ENCODE measurements at regions not wholly inside any gene's neighbourhood (a gene's known extent, or its start where the extent isn't known, plus 50 kb on each side); places are given as distances from the start of the nearest gene placed in this dataset.

- TF ChIP-seq ZBTB33 (IDR thresholded peaks at IDR 0.05): no peak
- TF ChIP-seq SP1 (IDR thresholded peaks at IDR 0.05): no peak
- TF ChIP-seq NR2F2 (IDR thresholded peaks at IDR 0.05): no peak
- TF ChIP-seq FOXA2 (IDR thresholded peaks at IDR 0.05): no peak
These were observed 69.7 kb downstream of the NPS start (continued) for GRCh38 chr10:127618797-127619196.

- Histone ChIP-seq H3K36me3 (ENCODE audit: control insufficient read depth in 4 of 4, insufficient read depth in 3 of 4, low read depth in 1 of 4, low read length in 3 of 4) (no peaks in the 10 kb centered on the region), H3K9me3 (ENCODE audit: control insufficient read depth in 4 of 4, low read length in 3 of 4) (no peaks in the 10 kb centered on the region), H3K27ac (ENCODE audit: low read depth in 1 of 2, low read length in 2 of 2) (no peak overlapping the region), H3K4me3 (ENCODE audit: low read depth in 1 of 3, low read length in 3 of 3) (no peak overlapping the region), H3K9ac (ENCODE audit: low read depth in 1 of 2, low read length in 2 of 2) (no peak overlapping the region), H3K27me3 (ENCODE audit: control insufficient read depth in 4 of 4, insufficient read depth in 4 of 4, low read length in 3 of 4) (no peaks in the 10 kb centered on the region), H3K4me1 (ENCODE audit: control insufficient read depth in 4 of 4, insufficient read depth in 4 of 4, low read length in 3 of 4) (no peaks in the 10 kb centered on the region)
- WGBS: 64% methylated on average over 5 of the region's 5 CpGs
- DNase-seq (ENCODE audit: low spot score): no peak
- no peak for TF ChIP-seq HNF4G (IDR thresholded peaks at IDR 0.05)
- TF ChIP-seq EGR1 (IDR thresholded peaks at IDR 0.05; ENCODE audit: low read depth in 2 of 2): no peak
- no peak for TF ChIP-seq SP1 (IDR thresholded peaks at IDR 0.05)
- no peak for TF ChIP-seq RAD21 (IDR thresholded peaks at IDR 0.05)
- no peak for TF ChIP-seq FOXA2 (IDR thresholded peaks at IDR 0.05)
- no peak for TF ChIP-seq RXRA (IDR thresholded peaks at IDR 0.05)
- no peak for TF ChIP-seq GABPA (IDR thresholded peaks at IDR 0.05 in 1 of 2, conservative IDR thresholded peaks at IDR 0.05 in 1 of 2)
- no peak for TF ChIP-seq MAX (IDR thresholded peaks at IDR 0.05)
- TF ChIP-seq, protein P1, sequence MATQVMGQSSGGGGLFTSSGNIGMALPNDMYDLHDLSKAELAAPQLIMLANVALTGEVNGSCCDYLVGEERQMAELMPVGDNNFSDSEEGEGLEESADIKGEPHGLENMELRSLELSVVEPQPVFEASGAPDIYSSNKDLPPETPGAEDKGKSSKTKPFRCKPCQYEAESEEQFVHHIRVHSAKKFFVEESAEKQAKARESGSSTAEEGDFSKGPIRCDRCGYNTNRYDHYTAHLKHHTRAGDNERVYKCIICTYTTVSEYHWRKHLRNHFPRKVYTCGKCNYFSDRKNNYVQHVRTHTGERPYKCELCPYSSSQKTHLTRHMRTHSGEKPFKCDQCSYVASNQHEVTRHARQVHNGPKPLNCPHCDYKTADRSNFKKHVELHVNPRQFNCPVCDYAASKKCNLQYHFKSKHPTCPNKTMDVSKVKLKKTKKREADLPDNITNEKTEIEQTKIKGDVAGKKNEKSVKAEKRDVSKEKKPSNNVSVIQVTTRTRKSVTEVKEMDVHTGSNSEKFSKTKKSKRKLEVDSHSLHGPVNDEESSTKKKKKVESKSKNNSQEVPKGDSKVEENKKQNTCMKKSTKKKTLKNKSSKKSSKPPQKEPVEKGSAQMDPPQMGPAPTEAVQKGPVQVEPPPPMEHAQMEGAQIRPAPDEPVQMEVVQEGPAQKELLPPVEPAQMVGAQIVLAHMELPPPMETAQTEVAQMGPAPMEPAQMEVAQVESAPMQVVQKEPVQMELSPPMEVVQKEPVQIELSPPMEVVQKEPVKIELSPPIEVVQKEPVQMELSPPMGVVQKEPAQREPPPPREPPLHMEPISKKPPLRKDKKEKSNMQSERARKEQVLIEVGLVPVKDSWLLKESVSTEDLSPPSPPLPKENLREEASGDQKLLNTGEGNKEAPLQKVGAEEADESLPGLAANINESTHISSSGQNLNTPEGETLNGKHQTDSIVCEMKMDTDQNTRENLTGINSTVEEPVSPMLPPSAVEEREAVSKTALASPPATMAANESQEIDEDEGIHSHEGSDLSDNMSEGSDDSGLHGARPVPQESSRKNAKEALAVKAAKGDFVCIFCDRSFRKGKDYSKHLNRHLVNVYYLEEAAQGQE (IDR thresholded peaks at IDR 0.05): no peak
- no peak for TF ChIP-seq FOXA1 (IDR thresholded peaks at IDR 0.05)
- no peak for TF ChIP-seq TAF1 (conservative IDR thresholded peaks at IDR 0.05)
- TF ChIP-seq, protein P2, sequence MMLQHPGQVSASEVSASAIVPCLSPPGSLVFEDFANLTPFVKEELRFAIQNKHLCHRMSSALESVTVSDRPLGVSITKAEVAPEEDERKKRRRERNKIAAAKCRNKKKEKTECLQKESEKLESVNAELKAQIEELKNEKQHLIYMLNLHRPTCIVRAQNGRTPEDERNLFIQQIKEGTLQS (IDR thresholded peaks at IDR 0.05): no peak
These were observed 70.6 kb downstream of the NPS start for GRCh38 chr10:127619546-127620325.

DNA sequence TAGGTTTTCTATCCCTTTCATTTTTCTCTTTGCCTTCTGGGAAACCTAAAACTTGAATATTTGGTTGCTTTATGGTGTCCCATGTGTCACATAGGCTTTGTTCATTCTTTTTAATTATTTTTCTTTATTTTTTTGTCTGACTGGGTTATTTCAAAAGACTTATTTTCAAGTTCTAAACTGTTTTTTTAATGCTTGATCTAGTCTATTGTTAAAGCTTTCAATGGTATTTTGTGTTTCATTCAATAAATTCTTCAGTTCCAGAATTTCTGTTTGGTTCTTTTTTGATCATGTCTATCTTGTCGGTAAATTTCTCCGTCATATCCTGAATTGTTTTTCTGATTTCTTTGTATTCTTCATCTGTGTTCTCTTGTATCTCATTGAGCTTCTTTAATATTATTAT, 86.8 kb downstream of the NPS start:
- no peaks in the 10 kb centered on the region for H3K36me3 ChIP-seq (ENCODE audit: control insufficient read depth in 4 of 4, insufficient read depth in 3 of 4, low read depth in 1 of 4, low read length in 3 of 4)
- no peak for DNase-seq (ENCODE audit: low spot score)
- no peak for TF ChIP-seq EGR1 (IDR thresholded peaks at IDR 0.05; ENCODE audit: low read depth in 2 of 2)
- no peak for TF ChIP-seq HNF4A (conservative IDR thresholded peaks at IDR 0.05)
- no peak for TF ChIP-seq FOXA1 (IDR thresholded peaks at IDR 0.05)
- TF ChIP-seq GABPA (IDR thresholded peaks at IDR 0.05 in 1 of 2, conservative IDR thresholded peaks at IDR 0.05 in 1 of 2): no peak
- TF ChIP-seq ZBTB33 (IDR thresholded peaks at IDR 0.05): no peak
- TF ChIP-seq, protein P2 (IDR thresholded peaks at IDR 0.05): no peak
- TF ChIP-seq MAX (IDR thresholded peaks at IDR 0.05): no peak
- H3K27ac ChIP-seq (ENCODE audit: low read depth in 1 of 2, low read length in 2 of 2): no peak overlapping the region
- no peak overlapping the region for H3K9ac ChIP-seq (ENCODE audit: low read depth in 1 of 2, low read length in 2 of 2)
- WGBS: 91% methylated on average over 2 of the region's 2 CpGs
- peaks cover 3 to 12% (median 9%) of the 10 kb centered on the region in 4 donors for H3K9me3 ChIP-seq (ENCODE audit: control insufficient read depth in 4 of 4, low read length in 3 of 4)
- H3K4me3 ChIP-seq (ENCODE audit: low read depth in 1 of 3, low read length in 3 of 3): no peak overlapping the region
- H3K4me1 ChIP-seq (ENCODE audit: control insufficient read depth in 4 of 4, insufficient read depth in 4 of 4, low read length in 3 of 4): no peaks in the 10 kb centered on the region
- H3K27me3 ChIP-seq (ENCODE audit: control insufficient read depth in 4 of 4, insufficient read depth in 4 of 4, low read length in 3 of 4): no peaks in the 10 kb centered on the region
